ENCODE measurements at regions not wholly inside any gene's neighbourhood (a gene's known extent, or its start where the extent isn't known, plus 50 kb on each side); places are given as distances from the start of the nearest gene placed in this dataset.

- no peak for DNase-seq (ENCODE audit: extremely low read depth in 1 of 4, low spot score in 3 of 4)
- CTCF ChIA-PET (ENCODE audit: low intra/inter-chr PET ratio) = no interaction called here
- no peaks in the 10 kb centered on the region for H3K9me1 ChIP-seq (ENCODE audit: control insufficient read depth, insufficient read depth, low read length)
- H3K4me3 ChIP-seq = no peak overlapping the region
- H3K79me2 ChIP-seq (ENCODE audit: control insufficient read depth, insufficient read depth, low read length) = no peaks in the 10 kb centered on the region
- TF ChIP-seq RBM14 (IDR thresholded peaks at IDR 0.05; ENCODE audit: borderline replicate concordance, insufficient read depth, low read depth, low read length) (no peak), ZBTB1 (CRISPR knock-in tag; IDR thresholded peaks at IDR 0.05; ENCODE audit: borderline replicate concordance, low read depth) (no peak), RFX1 (IDR thresholded peaks at IDR 0.05) (no peak), TCFL5 (CRISPR knock-in tag; conservative IDR thresholded peaks at IDR 0.05) (no peak), CREB5 (CRISPR knock-in tag; IDR thresholded peaks at IDR 0.05) (no peak), BACH1 (tag; IDR thresholded peaks at IDR 0.05) (no peak), RBM22 (IDR thresholded peaks at IDR 0.05; ENCODE audit: low read depth, low read length, poor library complexity, severe bottlenecking) (no peak), ZNF609 (CRISPR knock-in tag; IDR thresholded peaks at IDR 0.05; ENCODE audit: borderline replicate concordance) (no peak), ZBED1 (IDR thresholded peaks at IDR 0.05) (no peak), CHD1 (IDR thresholded peaks at IDR 0.05; ENCODE audit: low read length) (no peak), COPS2 (conservative IDR thresholded peaks at IDR 0.05) (no peak), MED1 (CRISPR knock-in tag; IDR thresholded peaks at IDR 0.05; ENCODE audit: borderline replicate concordance) (no peak), MIER1 (IDR thresholded peaks at IDR 0.05; ENCODE audit: low read depth) (no peak), ILK (tag; IDR thresholded peaks at IDR 0.05; ENCODE audit: borderline replicate concordance, low read depth) (no peak)
- TF ChIP-seq, protein P1, sequence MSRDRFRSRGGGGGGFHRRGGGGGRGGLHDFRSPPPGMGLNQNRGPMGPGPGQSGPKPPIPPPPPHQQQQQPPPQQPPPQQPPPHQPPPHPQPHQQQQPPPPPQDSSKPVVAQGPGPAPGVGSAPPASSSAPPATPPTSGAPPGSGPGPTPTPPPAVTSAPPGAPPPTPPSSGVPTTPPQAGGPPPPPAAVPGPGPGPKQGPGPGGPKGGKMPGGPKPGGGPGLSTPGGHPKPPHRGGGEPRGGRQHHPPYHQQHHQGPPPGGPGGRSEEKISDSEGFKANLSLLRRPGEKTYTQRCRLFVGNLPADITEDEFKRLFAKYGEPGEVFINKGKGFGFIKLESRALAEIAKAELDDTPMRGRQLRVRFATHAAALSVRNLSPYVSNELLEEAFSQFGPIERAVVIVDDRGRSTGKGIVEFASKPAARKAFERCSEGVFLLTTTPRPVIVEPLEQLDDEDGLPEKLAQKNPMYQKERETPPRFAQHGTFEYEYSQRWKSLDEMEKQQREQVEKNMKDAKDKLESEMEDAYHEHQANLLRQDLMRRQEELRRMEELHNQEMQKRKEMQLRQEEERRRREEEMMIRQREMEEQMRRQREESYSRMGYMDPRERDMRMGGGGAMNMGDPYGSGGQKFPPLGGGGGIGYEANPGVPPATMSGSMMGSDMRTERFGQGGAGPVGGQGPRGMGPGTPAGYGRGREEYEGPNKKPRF (IDR thresholded peaks at IDR 0.05; ENCODE audit: low read depth, low read length) = no peak
- no TSS peak for BruUV-seq (replicated peaks)
- ATAC-seq = no peak
- in situ Hi-C loops (cut with MboI) (no loop called here), intact Hi-C loops (cut with micrococcal nuclease) (no loop called here)
- H3K27ac ChIP-seq (ENCODE audit: extremely low read depth, low read depth, low read length) = no peak overlapping the region
- H3K4me2 ChIP-seq (ENCODE audit: insufficient read depth, low read length) = no peak overlapping the region
- no peaks in the 10 kb centered on the region; the same call in 1 of the 2 replicates for H4K20me1 ChIP-seq (replicated peaks; ENCODE audit: control insufficient read depth, insufficient read depth, low read length)
- H3K27me3 ChIP-seq (ENCODE audit: control insufficient read depth in 2 of 2, insufficient read depth in 2 of 2, low read length in 2 of 2) = no peaks in the 10 kb centered on the region
- no peak for FAIRE-seq
- POLR2A ChIA-PET = no interaction called here
- H3K4me1 ChIP-seq (replicated peaks in 1 of 2; ENCODE audit: control insufficient read depth in 2 of 2, insufficient read depth in 2 of 2, low read length in 2 of 2) = no peaks in the 10 kb centered on the region
- no peak overlapping the region for H3K9ac ChIP-seq (ENCODE audit: insufficient read depth in 1 of 2, low read depth in 2 of 2, low read length in 2 of 2)
- H3K36me3 ChIP-seq (ENCODE audit: control insufficient read depth, insufficient read depth, low read length) = no peaks in the 10 kb centered on the region
- H3K9me3 ChIP-seq (replicated peaks; ENCODE audit: control insufficient read depth, insufficient read depth, low read depth, low read length) = no peaks in the 10 kb centered on the region
- H2AFZ ChIP-seq (ENCODE audit: low read depth, low read length) = no peak overlapping the region
Observed at GRCh38 chr18:47334966-47335365, 83.5 kb upstream of the SKOR2 start.

Data from K562 (cell line).